H1 (cell line): ENCODE measurements at regions not wholly inside any gene's neighbourhood (a gene's known extent, or its start where the extent isn't known, plus 50 kb on each side); places are given as distances from the start of the nearest gene placed in this dataset.

Experiments used
- CHD7 ChIP-seq: fragments of 300-600 bp; sonication (generic); IDR thresholded peaks from 2 replicates; pipeline ENCODE4 v1.7.1; 2012; ENCODE audit warnings: low read length, moderate library complexity, mild to moderate bottlenecking, inconsistent platforms; ENCODE audit not compliant: insufficient replicate concordance
- FOSL1 ChIP-seq: IDR thresholded peaks from 2 replicates; pipeline ENCODE4 v1.6.1; 2011; ENCODE audit warnings: mild to moderate bottlenecking, low read depth, low read length, moderate library complexity; ENCODE audit not compliant: insufficient read depth
- HDAC6 ChIP-seq: IDR thresholded peaks from one replicate; pipeline ENCODE4 v1.7.1; 2012; ENCODE audit warnings: low read depth, mild to moderate bottlenecking, inconsistent platforms, low read length, moderate library complexity

- no peak for TF ChIP-seq CHD7
- TF ChIP-seq FOSL1, result no peak
- TF ChIP-seq HDAC6, result no peak
These were observed 1782.7 kb upstream of the SEL1L start (continued) for GRCh38 chr14:83316356-83316755.
